H1 (cell line): ENCODE measurements at regions not wholly inside any gene's neighbourhood (a gene's known extent, or its start where the extent isn't known, plus 50 kb on each side); places are given as distances from the start of the nearest gene placed in this dataset.

Experiments
- ATF3 ChIP-seq: IDR thresholded peaks from 2 replicates; pipeline ENCODE4 v1.6.1; 2011; ENCODE audit warnings: low read depth, mild to moderate bottlenecking, low read length; ENCODE audit not compliant: insufficient read depth
- CBX5 ChIP-seq: fragments of 300-800, 300-1000 bp; sonication (generic); IDR thresholded peaks from 2 replicates; pipeline ENCODE4 v1.7.1; 2016; ENCODE audit warnings: antibody characterized with exemption, low read length, low read depth
- CREB1 ChIP-seq: IDR thresholded peaks from 2 replicates; pipeline ENCODE4 v1.6.1; 2012; ENCODE audit warnings: inconsistent platforms
- E2F6 ChIP-seq: IDR thresholded peaks from 2 replicates; pipeline ENCODE4 v1.6.1; 2012; ENCODE audit warnings: inconsistent platforms
- GABPA ChIP-seq: IDR thresholded peaks from 2 replicates; pipeline ENCODE4 v1.6.1; 2011; ENCODE audit warnings: mild to moderate bottlenecking, low read length, moderate library complexity, borderline replicate concordance; ENCODE audit not compliant: insufficient read depth
- SIX5 ChIP-seq: IDR thresholded peaks from 2 replicates; pipeline ENCODE4 v1.6.1; 2011; ENCODE audit warnings: mild to moderate bottlenecking, low read depth, low read length
- SP1 ChIP-seq: IDR thresholded peaks from 2 replicates; pipeline ENCODE4 v1.6.1; 2011; ENCODE audit warnings: low read depth, low read length
- SP2 ChIP-seq: IDR thresholded peaks from 2 replicates; pipeline ENCODE4 v1.6.1; 2012; ENCODE audit warnings: mild to moderate bottlenecking, low read length, inconsistent platforms
- TAF1 ChIP-seq: IDR thresholded peaks from 2 replicates; pipeline ENCODE4 v1.6.1; 2011; ENCODE audit warnings: mild to moderate bottlenecking, low read depth, low read length
- TAF7 ChIP-seq: optimal IDR thresholded peaks from 2 replicates; pipeline ENCODE3; 2011; ENCODE audit warnings: low read depth, mild to moderate bottlenecking, inconsistent platforms, low read length, moderate library complexity, borderline replicate concordance
- TEAD4 ChIP-seq: IDR thresholded peaks from 2 replicates; pipeline ENCODE4 v1.6.1; 2012; ENCODE audit warnings: low read depth, low read length, inconsistent platforms, mixed read lengths
- TF ChIP-seq, protein P1 (sequence below): fragments of 300-600 bp; sonication (generic); IDR thresholded peaks from 2 replicates; pipeline ENCODE4 v1.7.1; 2012; ENCODE audit warnings: low read length, moderate library complexity, mild to moderate bottlenecking, inconsistent platforms; ENCODE audit not compliant: insufficient replicate concordance

- TF ChIP-seq, protein P1, sequence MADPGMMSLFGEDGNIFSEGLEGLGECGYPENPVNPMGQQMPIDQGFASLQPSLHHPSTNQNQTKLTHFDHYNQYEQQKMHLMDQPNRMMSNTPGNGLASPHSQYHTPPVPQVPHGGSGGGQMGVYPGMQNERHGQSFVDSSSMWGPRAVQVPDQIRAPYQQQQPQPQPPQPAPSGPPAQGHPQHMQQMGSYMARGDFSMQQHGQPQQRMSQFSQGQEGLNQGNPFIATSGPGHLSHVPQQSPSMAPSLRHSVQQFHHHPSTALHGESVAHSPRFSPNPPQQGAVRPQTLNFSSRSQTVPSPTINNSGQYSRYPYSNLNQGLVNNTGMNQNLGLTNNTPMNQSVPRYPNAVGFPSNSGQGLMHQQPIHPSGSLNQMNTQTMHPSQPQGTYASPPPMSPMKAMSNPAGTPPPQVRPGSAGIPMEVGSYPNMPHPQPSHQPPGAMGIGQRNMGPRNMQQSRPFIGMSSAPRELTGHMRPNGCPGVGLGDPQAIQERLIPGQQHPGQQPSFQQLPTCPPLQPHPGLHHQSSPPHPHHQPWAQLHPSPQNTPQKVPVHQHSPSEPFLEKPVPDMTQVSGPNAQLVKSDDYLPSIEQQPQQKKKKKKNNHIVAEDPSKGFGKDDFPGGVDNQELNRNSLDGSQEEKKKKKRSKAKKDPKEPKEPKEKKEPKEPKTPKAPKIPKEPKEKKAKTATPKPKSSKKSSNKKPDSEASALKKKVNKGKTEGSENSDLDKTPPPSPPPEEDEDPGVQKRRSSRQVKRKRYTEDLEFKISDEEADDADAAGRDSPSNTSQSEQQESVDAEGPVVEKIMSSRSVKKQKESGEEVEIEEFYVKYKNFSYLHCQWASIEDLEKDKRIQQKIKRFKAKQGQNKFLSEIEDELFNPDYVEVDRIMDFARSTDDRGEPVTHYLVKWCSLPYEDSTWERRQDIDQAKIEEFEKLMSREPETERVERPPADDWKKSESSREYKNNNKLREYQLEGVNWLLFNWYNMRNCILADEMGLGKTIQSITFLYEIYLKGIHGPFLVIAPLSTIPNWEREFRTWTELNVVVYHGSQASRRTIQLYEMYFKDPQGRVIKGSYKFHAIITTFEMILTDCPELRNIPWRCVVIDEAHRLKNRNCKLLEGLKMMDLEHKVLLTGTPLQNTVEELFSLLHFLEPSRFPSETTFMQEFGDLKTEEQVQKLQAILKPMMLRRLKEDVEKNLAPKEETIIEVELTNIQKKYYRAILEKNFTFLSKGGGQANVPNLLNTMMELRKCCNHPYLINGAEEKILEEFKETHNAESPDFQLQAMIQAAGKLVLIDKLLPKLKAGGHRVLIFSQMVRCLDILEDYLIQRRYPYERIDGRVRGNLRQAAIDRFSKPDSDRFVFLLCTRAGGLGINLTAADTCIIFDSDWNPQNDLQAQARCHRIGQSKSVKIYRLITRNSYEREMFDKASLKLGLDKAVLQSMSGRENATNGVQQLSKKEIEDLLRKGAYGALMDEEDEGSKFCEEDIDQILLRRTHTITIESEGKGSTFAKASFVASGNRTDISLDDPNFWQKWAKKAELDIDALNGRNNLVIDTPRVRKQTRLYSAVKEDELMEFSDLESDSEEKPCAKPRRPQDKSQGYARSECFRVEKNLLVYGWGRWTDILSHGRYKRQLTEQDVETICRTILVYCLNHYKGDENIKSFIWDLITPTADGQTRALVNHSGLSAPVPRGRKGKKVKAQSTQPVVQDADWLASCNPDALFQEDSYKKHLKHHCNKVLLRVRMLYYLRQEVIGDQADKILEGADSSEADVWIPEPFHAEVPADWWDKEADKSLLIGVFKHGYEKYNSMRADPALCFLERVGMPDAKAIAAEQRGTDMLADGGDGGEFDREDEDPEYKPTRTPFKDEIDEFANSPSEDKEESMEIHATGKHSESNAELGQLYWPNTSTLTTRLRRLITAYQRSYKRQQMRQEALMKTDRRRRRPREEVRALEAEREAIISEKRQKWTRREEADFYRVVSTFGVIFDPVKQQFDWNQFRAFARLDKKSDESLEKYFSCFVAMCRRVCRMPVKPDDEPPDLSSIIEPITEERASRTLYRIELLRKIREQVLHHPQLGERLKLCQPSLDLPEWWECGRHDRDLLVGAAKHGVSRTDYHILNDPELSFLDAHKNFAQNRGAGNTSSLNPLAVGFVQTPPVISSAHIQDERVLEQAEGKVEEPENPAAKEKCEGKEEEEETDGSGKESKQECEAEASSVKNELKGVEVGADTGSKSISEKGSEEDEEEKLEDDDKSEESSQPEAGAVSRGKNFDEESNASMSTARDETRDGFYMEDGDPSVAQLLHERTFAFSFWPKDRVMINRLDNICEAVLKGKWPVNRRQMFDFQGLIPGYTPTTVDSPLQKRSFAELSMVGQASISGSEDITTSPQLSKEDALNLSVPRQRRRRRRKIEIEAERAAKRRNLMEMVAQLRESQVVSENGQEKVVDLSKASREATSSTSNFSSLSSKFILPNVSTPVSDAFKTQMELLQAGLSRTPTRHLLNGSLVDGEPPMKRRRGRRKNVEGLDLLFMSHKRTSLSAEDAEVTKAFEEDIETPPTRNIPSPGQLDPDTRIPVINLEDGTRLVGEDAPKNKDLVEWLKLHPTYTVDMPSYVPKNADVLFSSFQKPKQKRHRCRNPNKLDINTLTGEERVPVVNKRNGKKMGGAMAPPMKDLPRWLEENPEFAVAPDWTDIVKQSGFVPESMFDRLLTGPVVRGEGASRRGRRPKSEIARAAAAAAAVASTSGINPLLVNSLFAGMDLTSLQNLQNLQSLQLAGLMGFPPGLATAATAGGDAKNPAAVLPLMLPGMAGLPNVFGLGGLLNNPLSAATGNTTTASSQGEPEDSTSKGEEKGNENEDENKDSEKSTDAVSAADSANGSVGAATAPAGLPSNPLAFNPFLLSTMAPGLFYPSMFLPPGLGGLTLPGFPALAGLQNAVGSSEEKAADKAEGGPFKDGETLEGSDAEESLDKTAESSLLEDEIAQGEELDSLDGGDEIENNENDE: no peak
- TF ChIP-seq CREB1 (no peak), GABPA (no peak), TAF7 (no peak), TAF1 (no peak), E2F6 (no peak), CBX5 (no peak), SIX5 (no peak), TEAD4 (no peak), ATF3 (no peak), SP1 (no peak), SP2 (no peak)
These were observed 371.9 kb downstream of the RAD51AP2 start (continued) for GRCh38 chr2:17146358-17146757.
